ENCODE measurements at regions not wholly inside any gene's neighbourhood (a gene's known extent, or its start where the extent isn't known, plus 50 kb on each side); places are given as distances from the start of the nearest gene placed in this dataset.

GRCh38 chr6:87938287-87938686 lies 109.4 kb upstream of the SPACA1 start:
- no peaks in the 10 kb centered on the region for H3K4me1 ChIP-seq (ENCODE audit: insufficient read depth, low read length)
- peaks cover 6% of the 10 kb centered on the region for H3K27me3 ChIP-seq (ENCODE audit: insufficient read depth, low read length, poor library complexity)
- ATAC-seq (ENCODE audit: insufficient read depth, low read depth) (no peak), DNase-seq (no peak)
- TF ChIP-seq CTCF (IDR thresholded peaks at IDR 0.05; ENCODE audit: borderline replicate concordance, extremely low read depth, low read length, poor library complexity, severe bottlenecking) (no peak), EZH2 (IDR thresholded peaks at IDR 0.05; ENCODE audit: borderline replicate concordance, low read depth, low read length, severe bottlenecking) (no peak)
- H3K9me3 ChIP-seq (ENCODE audit: insufficient read depth, low read length, severe bottlenecking), result no peaks in the 10 kb centered on the region
- no peaks in the 10 kb centered on the region for H3K36me3 ChIP-seq (ENCODE audit: insufficient read depth, low read length)
- no peaks in the 10 kb centered on the region for H3K79me2 ChIP-seq (ENCODE audit: insufficient read depth, low read length)
- no peak overlapping the region for H3K4me3 ChIP-seq (ENCODE audit: low read depth in 1 of 2, low read length in 2 of 2)
- no peak overlapping the region for H2AFZ ChIP-seq (ENCODE audit: low read depth, low read length)
- H3K27ac ChIP-seq (ENCODE audit: low read length), result no peak overlapping the region
- H3K4me2 ChIP-seq (ENCODE audit: insufficient read depth, low read length), result no peak overlapping the region
- H3K9ac ChIP-seq (ENCODE audit: low read depth, low read length), result no peak overlapping the region
- no peaks in the 10 kb centered on the region for H4K20me1 ChIP-seq (ENCODE audit: insufficient read depth, low read length)

- TF ChIP-seq EZH2 (IDR thresholded peaks at IDR 0.05; ENCODE audit: borderline replicate concordance, low read depth, low read length, severe bottlenecking) (no peak), CTCF (IDR thresholded peaks at IDR 0.05; ENCODE audit: borderline replicate concordance, extremely low read depth, low read length, poor library complexity, severe bottlenecking) (no peak)
- H3K4me3 ChIP-seq (ENCODE audit: low read depth in 1 of 2, low read length in 2 of 2), result no peak overlapping the region
- no peaks in the 10 kb centered on the region for H3K79me2 ChIP-seq (ENCODE audit: insufficient read depth, low read length)
- ATAC-seq (ENCODE audit: insufficient read depth, low read depth), result no peak
- no peak overlapping the region for H3K9ac ChIP-seq (ENCODE audit: low read depth, low read length)
- peaks cover 8% of the 10 kb centered on the region for H3K27me3 ChIP-seq (ENCODE audit: insufficient read depth, low read length, poor library complexity)
- H2AFZ ChIP-seq (ENCODE audit: low read depth, low read length), result no peak overlapping the region
- H3K4me1 ChIP-seq (ENCODE audit: insufficient read depth, low read length), result no peaks in the 10 kb centered on the region
- no peak for DNase-seq
- no peak overlapping the region for H3K27ac ChIP-seq (ENCODE audit: low read length)
- H3K36me3 ChIP-seq (ENCODE audit: insufficient read depth, low read length), result no peaks in the 10 kb centered on the region
- no peaks in the 10 kb centered on the region for H3K9me3 ChIP-seq (ENCODE audit: insufficient read depth, low read length, severe bottlenecking)
- no peak overlapping the region for H3K4me2 ChIP-seq (ENCODE audit: insufficient read depth, low read length)
- no peaks in the 10 kb centered on the region for H4K20me1 ChIP-seq (ENCODE audit: insufficient read depth, low read length)
Observed at GRCh38 chr6:87936065-87936464, 111.6 kb upstream of the SPACA1 start.

GRCh38 chr6:87935196-87935595 lies 112.4 kb upstream of the SPACA1 start:
- Histone ChIP-seq H3K4me2 (ENCODE audit: insufficient read depth, low read length) (no peak overlapping the region), H4K20me1 (ENCODE audit: insufficient read depth, low read length) (no peaks in the 10 kb centered on the region), H3K36me3 (ENCODE audit: insufficient read depth, low read length) (no peaks in the 10 kb centered on the region), H3K9ac (ENCODE audit: low read depth, low read length) (no peak overlapping the region), H3K9me3 (ENCODE audit: insufficient read depth, low read length, severe bottlenecking) (no peaks in the 10 kb centered on the region), H2AFZ (ENCODE audit: low read depth, low read length) (no peak overlapping the region), H3K79me2 (ENCODE audit: insufficient read depth, low read length) (no peaks in the 10 kb centered on the region), H3K27ac (ENCODE audit: low read length) (no peak overlapping the region), H3K4me3 (ENCODE audit: low read depth in 1 of 2, low read length in 2 of 2) (no peak overlapping the region), H3K4me1 (ENCODE audit: insufficient read depth, low read length) (no peaks in the 10 kb centered on the region), H3K27me3 (ENCODE audit: insufficient read depth, low read length, poor library complexity) (peaks cover 8% of the 10 kb centered on the region)
- DNase-seq (no peak), ATAC-seq (ENCODE audit: insufficient read depth, low read depth) (no peak)
- TF ChIP-seq CTCF (IDR thresholded peaks at IDR 0.05; ENCODE audit: borderline replicate concordance, extremely low read depth, low read length, poor library complexity, severe bottlenecking) (no peak), EZH2 (IDR thresholded peaks at IDR 0.05; ENCODE audit: borderline replicate concordance, low read depth, low read length, severe bottlenecking) (no peak)

- Histone ChIP-seq H3K79me2 (ENCODE audit: insufficient read depth, low read length) (no peaks in the 10 kb centered on the region), H3K4me2 (ENCODE audit: insufficient read depth, low read length) (no peak overlapping the region), H3K27me3 (ENCODE audit: insufficient read depth, low read length, poor library complexity) (peaks cover 5% of the 10 kb centered on the region), H3K9me3 (ENCODE audit: insufficient read depth, low read length, severe bottlenecking) (no peaks in the 10 kb centered on the region), H3K4me3 (ENCODE audit: low read depth in 1 of 2, low read length in 2 of 2) (no peak overlapping the region), H3K36me3 (ENCODE audit: insufficient read depth, low read length) (no peaks in the 10 kb centered on the region), H3K9ac (ENCODE audit: low read depth, low read length) (no peak overlapping the region), H3K4me1 (ENCODE audit: insufficient read depth, low read length) (no peaks in the 10 kb centered on the region), H3K27ac (ENCODE audit: low read length) (no peak overlapping the region), H4K20me1 (ENCODE audit: insufficient read depth, low read length) (no peaks in the 10 kb centered on the region), H2AFZ (ENCODE audit: low read depth, low read length) (no peak overlapping the region)
- TF ChIP-seq EZH2 (IDR thresholded peaks at IDR 0.05; ENCODE audit: borderline replicate concordance, low read depth, low read length, severe bottlenecking) (no peak), CTCF (IDR thresholded peaks at IDR 0.05; ENCODE audit: borderline replicate concordance, extremely low read depth, low read length, poor library complexity, severe bottlenecking) (no peak)
- no peak for DNase-seq
- no peak for ATAC-seq (ENCODE audit: insufficient read depth, low read depth)
Observed at GRCh38 chr6:87932361-87932760, 115.3 kb upstream of the SPACA1 start.

Measured in DND-41 (cell line).